NCI-H82 treated with DMSO at 0.1 percent for 48 hours (cell line): ENCODE measurements at regions not wholly inside any gene's neighbourhood (a gene's known extent, or its start where the extent isn't known, plus 50 kb on each side); places are given as distances from the start of the nearest gene placed in this dataset.
A peak's percentile ranks its signal among the peaks of the same experiment; 100 is the strongest.

Experiments used
- DNase-seq: peaks from one replicate; lab custom pipeline; 2025; ENCODE audit not compliant: unreplicated experiment; lab: John Stamatoyannopoulos, UW

DNA sequence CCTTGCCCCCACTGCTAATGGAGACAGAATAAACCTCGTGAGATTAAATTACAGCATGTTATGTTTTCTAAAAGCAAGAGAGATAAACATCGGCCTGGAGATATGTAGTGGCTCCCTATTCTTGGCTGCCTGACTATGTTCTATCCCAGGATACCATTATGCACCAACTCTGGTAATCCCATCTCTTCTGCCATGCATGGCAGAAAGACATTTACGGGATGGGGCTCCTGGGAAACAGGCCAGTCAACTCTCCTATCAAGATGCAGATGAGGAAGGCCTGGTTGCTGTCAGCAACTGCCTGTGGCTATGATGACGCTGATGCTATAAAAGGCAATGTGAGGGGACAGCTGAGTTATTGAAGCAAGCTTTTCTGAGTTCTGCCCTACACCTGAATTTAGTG lies 166.2 kb upstream of the VCX3A start:
- no peak for DNase-seq

DNA sequence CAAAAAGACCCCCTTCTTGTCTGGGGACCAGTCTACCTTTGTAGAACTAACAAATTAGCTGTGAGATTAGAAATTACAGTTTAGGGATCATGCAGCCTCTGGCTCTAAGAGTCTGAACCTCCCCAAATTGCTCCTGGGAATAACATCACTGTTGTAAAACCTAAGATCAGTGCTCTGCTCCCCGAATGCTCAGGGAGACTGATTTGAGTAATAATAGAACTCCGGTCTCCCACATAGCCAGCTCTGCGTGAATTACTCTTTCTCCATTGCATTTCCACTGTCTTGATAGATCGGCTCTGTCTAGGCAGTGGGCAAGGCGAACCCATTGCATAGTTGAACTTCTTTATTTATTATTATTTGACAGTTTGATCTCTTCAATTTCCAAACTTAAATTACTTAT lies 160.8 kb upstream of the VCX3A start:
- DNase-seq = no peak

DNA sequence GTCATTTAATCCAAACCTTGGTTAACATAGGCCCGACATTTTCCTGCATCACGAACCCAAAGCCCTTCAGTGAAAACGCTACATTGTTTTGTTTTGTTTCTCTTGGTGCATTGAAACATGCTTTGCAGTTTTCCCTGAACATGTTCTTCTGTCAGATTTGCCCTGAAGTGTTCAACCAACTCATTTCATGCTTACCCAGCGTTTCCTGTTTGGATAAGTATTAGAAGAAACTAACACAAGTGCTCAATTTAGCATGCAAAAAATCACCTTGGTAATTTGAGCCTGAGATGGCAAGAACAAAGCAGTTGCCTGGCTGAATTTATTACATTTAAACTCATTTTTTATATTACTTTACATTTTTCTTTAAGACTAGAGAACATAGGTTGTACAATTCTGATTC lies 160.1 kb upstream of the VCX3A start:
- no peak for DNase-seq

DNA sequence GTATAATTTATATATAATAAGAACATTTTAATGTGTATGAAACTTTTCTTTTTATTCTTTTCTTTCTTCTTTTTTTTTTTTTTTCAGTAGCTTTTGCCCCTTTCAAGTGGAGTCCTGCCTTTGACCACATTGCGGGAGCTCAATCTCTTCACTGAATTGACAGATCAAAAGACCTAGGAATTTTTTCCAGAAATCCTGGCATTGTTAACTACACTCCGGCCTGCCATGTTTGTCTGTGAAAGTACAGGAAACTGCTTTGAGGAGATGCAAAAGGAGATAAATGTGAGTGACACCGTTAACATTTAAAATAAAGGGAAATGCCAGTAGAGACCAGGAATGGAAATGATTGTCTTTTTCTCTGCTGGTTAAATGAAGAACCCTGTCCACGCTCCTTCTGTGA lies 159.3 kb upstream of the VCX3A start:
- DNase-seq = no peak

DNA sequence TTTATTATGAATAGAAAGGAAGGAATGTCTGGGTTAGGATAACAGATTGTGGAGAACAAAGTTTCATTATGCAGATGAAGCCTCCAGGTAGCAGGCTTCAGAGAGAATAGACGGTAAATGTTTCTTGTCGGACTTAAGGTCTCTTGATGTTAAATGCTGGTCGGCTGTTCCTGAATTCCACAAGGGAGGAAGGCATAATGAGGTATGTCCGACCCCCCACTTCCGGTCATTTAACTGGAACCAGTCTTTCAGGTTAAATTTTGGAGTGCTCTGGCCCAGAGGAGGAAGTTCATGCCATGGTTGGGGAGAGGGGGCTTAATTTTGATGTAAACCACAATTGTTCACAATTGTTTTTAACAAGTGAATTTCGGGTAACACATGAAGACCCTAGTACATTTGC lies 158.1 kb upstream of the VCX3A start:
- no peak for DNase-seq

DNA sequence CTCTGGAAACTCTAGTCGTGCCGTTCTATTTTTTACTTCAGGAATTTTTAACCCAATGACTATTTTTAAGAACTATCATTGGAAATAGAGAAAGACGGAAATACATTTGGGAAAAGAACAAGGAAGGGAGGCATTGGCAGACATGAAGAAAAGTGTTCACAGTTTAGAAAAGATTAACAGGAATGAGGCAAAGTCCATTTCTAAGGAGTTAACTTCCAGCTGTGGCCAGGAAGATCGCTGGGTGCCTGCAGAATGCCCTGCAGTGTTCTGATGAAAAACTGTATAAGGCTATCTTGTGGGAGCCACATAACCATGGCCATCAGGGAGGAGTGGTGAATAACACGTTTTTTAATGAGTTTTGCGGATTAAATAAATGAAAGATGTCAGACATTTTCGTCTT lies 150.6 kb upstream of the VCX3A start:
- no peak for DNase-seq

DNA sequence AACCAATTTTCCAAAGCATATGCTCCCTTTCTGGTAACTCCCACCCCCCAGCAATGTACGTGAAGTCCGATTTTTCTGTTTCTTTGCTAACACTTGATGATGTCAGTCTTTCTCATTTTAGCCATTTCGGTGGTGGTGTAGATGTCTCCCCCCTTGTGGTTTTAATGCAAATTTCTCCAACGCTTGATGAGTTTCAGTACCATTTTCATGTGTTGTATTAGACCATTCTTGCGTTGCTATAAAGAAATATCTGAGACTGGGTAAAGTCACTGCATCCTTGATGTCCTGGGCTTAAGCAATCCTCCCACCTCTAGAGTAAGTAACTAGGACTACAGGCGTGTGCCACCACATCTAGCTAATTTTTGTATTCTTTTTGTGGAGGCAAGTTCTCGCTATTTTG lies 148.4 kb upstream of the VCX3A start:
- DNase-seq = no peak

DNA sequence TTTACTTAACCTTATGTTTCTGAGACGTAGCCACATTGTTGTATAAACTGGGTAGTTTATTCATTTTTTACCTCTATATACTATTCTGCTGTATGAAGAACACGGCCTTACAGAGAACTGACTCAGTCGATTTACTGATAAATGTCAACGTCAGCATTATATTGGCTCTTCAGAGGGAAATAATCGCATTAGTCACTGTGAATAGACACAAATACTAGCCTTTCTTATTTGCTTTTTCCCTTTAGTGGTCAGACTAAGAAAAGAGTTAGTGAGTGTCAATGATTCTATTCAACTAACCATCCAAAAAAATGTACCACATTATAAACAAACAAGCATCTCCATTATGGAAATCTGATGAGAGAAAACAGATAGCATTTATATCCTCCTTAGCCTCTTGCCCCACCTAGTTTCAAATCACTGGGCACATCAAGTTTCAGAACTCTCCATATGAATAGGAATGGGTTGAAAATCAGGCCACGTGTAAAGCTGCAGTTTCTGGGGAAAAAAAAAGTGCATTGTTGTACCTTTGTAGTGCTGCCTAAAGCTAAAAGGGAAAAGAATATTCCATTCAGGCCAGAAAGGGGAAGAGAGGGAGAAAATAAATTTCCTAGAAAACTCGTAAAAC lies 146.7 kb upstream of the VCX3A start:
- no peak for DNase-seq

DNA sequence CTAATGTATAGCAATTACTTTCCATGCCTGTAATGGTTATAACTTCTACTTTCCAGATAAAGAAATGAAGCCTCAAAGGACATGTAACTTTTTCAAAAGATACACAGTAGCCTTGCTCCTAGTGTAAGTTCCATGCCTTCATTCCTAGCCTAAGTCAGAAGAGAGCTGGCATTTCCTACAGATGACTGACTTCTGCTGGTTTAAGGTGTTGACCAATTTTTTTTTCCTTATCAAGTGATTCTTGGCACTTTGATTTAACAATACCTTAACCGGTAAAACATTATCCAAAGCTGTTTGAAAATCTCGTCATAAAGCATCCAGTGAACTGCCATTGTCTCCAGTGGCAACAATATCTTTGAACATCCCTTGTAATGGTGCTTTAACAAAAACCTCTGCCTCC lies 145.1 kb upstream of the VCX3A start:
- no peak for DNase-seq

DNA sequence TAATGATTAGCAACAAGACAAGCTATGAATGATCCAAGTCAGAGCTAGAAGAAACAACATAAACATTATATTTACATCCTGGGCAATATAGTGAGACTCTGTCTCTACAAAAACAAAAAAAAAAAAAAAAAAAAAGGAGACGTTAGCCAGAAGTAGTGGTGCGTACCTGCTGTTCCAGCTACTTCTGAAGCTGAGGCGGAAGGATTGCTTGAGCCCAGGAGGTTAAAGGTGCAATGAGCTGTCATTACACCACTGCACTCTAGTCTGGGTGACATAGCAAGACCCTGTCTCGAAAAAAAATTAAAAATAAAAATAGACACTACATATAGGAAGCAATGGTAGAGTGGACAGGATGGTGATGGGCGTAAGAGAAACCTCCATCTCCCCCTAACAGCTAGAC lies 144.6 kb upstream of the VCX3A start:
- DNase-seq = no peak

DNA sequence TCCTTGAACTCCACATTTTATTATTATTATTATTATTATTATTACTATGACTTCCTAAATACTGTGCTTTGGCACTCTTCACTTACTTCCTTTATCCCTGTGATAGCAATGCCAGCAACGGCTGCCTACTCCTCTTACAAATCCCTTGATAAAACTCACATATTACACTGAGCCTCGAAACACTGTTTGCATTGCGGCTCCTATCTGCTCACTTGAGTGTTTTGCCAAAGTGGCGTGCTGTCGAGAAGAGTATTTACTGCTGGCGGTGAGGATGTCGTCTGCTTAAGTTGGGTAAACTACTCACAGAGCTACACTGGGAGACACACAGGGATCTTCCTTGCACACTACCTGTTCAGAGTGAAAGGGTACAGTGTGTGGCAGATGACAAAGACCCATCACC lies 143.4 kb upstream of the VCX3A start:
- no peak for DNase-seq

DNA sequence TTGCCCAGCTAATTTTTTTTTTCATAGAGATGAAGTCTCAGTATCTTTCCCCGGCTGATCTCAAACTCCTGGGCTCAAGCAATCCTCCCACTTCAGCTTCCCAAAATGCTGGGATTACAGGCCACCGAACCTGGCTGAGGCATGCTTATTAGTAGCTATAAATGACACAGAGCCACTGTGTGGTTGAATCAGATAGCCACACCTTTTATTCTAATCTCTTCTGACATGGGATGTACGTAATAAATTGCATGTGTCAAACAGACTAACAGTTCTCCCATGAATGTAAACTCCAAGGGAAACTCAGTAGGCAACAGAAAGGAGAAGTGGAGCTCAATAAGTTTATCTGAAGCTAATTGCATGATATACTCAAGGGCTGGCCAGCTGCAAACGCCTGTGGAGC lies 139.8 kb upstream of the VCX3A start:
- peak; percentile 14 for DNase-seq

DNA sequence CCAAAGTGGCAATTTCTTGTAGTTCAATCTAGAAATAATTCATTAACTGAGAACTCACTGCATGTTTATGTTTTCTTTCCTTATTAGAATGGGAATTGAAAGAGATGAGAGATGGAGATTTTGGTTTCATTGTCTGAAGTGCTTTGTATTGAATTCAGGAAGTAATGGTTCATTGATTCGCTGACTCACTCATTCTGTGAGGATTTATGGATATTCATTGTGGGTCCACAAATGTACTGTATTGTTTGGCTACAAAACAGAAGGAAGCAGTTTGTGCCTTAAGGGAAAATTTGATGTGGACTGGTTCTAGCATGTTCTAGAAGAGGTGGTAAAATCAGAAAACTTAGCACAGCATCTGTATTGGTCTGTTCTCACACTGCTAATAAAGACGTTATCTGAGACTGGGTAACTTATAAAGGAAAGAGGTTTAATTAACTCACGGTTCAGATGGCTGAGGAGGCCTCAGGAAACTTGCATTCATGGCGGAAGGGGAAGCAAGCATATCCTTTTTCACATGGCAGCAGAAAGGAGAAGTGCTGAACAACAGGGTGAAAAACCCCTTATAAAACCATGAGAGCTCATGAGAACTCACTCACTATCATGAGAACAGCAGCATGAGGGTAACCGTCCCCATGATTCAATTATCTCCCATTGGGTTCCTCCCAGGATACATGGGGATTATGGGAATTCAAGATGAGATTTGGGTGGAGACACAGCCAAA lies 132.3 kb upstream of the VCX3A start:
- no peak for DNase-seq

DNA sequence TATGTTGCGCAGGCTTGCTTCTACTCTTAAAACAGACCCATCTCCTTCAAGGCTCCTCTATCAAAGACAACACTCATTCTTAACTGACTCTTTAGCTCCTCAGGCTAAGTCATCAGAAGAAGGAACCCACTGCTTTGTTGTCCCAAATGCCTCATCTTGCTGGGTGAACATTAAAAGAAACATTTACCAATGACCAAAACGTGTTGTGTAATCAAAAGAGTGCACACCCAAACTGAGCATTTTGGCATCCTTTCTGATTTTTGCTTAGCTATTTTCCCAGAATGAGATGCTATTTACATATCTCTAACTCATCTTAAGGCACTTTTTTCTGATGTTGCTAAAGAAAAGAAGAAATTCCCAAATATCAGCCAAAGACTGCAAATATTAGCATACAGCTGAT lies 131.7 kb upstream of the VCX3A start:
- no peak for DNase-seq

DNA sequence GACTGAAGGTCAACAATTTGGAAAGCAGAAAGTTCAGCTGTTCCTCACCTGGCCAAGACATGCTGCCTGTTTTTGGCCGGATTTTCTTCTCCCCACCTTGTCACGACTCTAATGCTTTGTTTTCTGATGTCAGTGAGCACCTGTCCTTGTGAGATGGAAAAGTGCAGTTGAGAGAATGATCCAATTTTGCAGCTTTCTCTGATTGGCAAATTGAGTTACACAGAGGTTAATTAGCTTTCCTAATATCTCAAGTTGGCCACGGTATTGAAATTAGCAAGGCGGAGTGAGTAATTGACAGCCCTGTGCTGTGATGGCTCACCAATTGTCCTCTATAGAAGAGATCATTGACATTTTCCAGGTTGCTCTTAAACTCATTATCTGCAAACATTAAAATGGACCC lies 126.8 kb upstream of the VCX3A start:
- DNase-seq = no peak

DNA sequence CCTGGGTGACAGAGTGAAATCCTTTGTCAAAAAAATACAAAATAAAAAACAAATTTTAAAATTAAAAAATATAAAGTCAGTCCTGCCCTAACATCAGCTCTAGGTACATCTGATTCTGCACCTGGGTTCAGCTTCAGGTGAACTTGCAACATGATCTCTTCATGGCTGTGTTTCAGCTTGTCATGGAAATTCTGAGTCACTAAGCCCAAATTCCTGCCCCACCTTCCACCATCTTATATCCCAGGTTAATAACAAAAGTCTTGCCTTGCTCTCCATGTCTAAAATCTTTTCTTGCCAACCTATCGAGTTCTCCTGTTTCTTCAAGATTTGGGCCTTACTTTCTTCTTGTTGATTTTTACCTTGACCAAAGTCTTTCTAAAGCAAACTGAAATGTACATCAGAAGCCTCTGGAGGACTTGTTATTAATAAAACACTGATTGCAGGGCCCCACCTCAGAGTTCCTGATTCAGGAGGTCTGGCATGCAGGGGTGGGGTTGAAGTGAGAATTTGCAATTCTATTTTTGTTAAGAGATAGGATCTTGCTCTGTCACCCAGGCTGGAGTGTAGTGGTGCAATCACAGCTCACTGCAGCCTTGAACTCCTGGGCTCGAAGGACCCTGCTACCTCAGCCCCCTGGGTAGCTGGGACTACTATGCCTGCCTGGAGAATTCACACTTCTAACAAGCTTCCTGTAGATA lies 125.8 kb upstream of the VCX3A start:
- no peak for DNase-seq

DNA sequence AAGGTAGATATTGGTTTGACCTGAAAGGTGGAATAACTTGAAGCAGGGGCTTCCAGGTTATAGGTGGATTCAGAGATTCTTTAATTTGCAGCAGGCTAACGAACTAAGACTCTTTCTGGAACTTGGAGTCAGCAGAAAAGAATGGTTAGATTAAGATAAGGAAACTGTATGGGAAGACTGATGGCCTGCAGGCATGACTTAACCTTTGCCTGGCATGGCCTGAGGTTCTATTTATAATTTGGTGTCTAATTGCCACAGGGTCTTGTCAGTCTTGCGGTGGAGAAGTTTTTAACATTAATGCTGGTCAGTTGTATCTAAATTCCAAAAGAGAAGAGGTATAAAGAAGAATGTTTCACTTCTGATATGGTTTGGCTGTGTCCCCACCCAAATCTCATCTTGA lies 110.3 kb upstream of the VCX3A start:
- DNase-seq = no peak

DNA sequence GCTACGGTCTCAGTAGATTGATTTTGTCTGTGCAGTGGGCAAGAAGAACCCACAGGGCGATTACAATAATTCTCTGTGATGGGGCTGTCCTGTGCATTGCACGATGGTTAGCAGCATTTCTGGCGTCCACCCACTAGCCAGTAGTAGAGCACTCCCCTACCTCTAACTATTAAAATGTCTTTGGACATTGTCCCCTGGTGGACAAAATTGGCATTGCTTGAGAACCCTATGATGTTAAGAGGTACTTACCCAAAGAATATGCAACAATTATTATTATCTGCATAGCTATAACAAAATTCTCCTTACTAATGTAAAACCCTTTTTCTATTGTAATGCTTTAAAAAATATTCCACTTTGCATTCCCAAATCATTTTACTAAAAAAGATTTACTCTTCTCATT lies 109.5 kb upstream of the VCX3A start:
- no peak for DNase-seq

DNA sequence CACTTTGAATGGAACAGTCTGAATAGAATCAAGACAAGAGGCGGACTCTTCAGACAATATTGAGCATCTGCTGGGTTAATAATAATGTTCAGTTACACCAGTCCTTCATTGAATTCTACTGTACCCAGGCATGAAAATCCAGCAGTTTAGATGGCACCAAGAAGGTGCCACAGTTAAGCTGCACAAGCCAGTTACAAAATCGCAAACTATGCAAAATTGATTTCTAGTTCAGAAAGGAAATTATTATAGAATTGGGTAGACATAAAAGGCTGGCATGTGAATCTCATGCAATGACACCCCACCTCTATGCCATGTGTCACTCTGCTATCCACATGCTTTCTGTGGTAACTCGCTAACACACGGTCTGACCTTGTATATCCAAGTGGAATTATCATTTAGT lies 105.8 kb upstream of the VCX3A start:
- DNase-seq = no peak

DNA sequence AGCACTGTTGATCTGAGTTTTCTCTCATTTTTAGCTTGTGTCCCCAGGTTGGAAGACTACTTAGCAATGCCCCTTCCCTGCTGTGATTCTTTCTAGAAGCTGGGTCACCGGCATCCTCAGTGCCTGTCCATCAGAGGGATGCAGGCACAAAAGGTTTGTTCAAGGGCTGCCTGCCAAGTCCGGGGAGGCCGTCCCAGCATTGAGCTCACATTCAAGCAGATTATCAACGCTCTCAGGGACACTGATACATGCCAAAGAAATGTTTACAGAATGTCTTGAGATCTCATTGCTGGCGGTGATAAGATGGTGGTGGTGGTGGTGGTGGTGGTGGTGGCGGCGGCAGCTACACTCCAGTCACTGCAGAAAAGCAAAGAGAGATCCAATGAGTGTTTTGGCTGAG lies 79.6 kb upstream of the VCX3A start:
- no peak for DNase-seq

DNA sequence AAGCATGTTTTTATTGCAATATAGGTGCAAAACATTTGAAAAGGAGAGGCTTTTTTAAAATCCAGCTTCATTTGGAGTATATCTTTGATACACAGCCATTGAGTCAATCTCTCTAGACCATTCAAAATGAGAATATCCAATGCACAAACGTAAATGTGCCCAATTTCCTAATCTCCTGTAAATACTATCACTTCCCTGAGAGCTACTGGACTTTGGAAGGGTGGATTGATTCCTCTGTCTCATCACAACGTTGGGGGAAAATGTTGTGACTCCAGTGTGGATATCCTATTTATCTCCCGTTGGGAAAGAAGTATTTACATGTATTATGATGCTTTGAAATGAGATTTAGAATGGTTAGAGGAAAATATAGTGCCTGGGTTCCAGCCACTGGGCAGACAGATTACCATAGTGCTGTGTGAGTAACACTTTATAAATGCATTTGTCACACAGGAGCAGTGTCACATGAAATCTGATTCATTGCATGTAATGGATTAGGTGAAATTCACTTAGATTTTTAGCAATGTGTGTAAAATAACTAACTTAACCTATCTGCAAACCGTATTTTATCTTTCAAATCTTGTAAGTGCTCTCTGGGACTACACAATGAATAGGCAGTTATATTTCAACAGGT lies 64.4 kb upstream of the VCX3A start:
- no peak for DNase-seq
